Subcutaneous abdominal adipose tissue (tissue), 5 donors: ENCODE measurements at regions not wholly inside any gene's neighbourhood (a gene's known extent, or its start where the extent isn't known, plus 50 kb on each side); places are given as distances from the start of the nearest gene placed in this dataset.
"Not testable (repeated sequence)": the region's sequence is repeated elsewhere in the genome, so short reads cannot be mapped to it uniquely, and the experiment has no call there.

ENCODE experiments used
- H3K27ac ChIP-seq: one replicate; pipeline ENCODE4 v1.7.0; 2013; ENCODE audit warnings: low read depth, mild to moderate bottlenecking, inconsistent platforms, low read length, moderate library complexity
- H3K27me3 ChIP-seq, 5 donors: one replicate each; pipeline ENCODE4 v1.7.0; 2013; ENCODE audit warnings: low read length in 5 of 5, inconsistent platforms in 1 of 5; ENCODE audit not compliant: control insufficient read depth in 5 of 5, insufficient read depth in 4 of 5
- H3K36me3 ChIP-seq, 5 donors: one replicate each; pipeline ENCODE4 v1.7.0; 2013; ENCODE audit warnings: low read length in 5 of 5; ENCODE audit not compliant: control insufficient read depth in 5 of 5, insufficient read depth in 5 of 5
- H3K4me1 ChIP-seq, 5 donors: one replicate each; pipeline ENCODE4 v1.7.0; 2013; ENCODE audit warnings: low read length in 5 of 5, mild to moderate bottlenecking in 3 of 5, moderate library complexity in 1 of 5; ENCODE audit not compliant: control insufficient read depth in 5 of 5, insufficient read depth in 5 of 5
- H3K4me3 ChIP-seq, 5 donors: one replicate each; pipeline ENCODE4 v1.7.0; 2013; ENCODE audit warnings: low read length in 5 of 5, low read depth in 1 of 5
- H3K9ac ChIP-seq, 5 donors: one replicate each; pipeline ENCODE4 v1.7.0; 2013; ENCODE audit warnings: low read length in 5 of 5, mild to moderate bottlenecking in 4 of 5, moderate library complexity in 3 of 5
- H3K9me3 ChIP-seq, 5 donors: one replicate each; pipeline ENCODE4 v1.7.0; 2013; ENCODE audit warnings: low read length in 5 of 5; ENCODE audit not compliant: control insufficient read depth in 5 of 5
- donor health status: healthy.
- donor health status: healthy.
- donor health status: healthy.
- donor health status: healthy.
- donor health status: healthy.

GRCh38 chr6:1445650-1446330 is 56.4 kb downstream of the FOXF2 start:
- Histone ChIP-seq H3K4me3 (no peak overlapping the region), H3K9ac (no peak overlapping the region), H3K4me1 (no peaks in the 10 kb centered on the region), H3K27me3 (peaks cover 0 to 7% (median 0%) of the 10 kb centered on the region in 5 donors), H3K9me3 (peaks cover 0 to 9% (median 3%) of the 10 kb centered on the region in 5 donors), H3K36me3 (no peaks in the 10 kb centered on the region), H3K27ac (no peak overlapping the region)

DNA sequence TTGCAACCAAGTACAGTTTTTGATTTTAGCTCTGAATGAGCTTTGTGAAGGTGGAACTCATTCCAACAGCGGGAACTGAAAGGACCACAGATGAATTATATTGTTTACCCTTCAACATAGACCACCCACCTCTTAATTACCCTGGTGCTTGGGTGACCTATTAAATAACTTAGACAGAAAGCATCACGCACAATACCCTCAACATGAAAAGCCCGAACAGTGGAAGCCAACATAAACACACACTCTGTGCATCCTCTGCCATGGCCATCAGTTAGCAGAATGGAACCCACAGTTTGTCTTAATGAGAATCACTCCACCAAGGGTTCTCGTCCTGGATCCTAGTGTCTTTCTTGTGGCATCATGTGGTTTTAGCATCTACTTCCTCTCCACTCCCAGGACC is 60.5 kb downstream of the FOXF2 start:
- Histone ChIP-seq H3K36me3 (no peaks in the 10 kb centered on the region), H3K4me3 (no peak overlapping the region), H3K9ac (no peak overlapping the region), H3K27me3 (peaks cover 0 to 7% (median 0%) of the 10 kb centered on the region in 5 donors), H3K9me3 (peaks cover 0 to 23% (median 18%) of the 10 kb centered on the region in 5 donors), H3K4me1 (no peaks in the 10 kb centered on the region), H3K27ac (no peak overlapping the region)

DNA sequence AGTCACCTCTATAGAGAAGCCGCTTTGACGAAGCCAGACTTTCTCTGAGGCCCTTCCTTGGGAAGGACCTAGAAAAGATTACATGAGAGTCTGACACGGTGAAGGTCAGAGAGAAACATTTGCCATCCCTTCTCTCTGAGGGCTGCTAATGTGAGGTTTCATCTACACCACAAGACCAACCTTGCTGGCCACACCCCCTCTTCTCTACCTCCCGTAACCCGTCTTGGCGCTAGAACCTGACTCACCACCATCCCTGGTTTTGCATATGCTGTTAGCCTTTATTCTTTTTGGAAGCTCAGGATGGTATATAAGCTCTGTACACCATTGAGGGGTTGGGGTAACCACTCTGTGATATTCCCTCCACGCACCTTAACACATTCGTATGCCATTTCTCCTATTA is 63.6 kb downstream of the FOXF2 start:
- no peak overlapping the region for H3K27ac ChIP-seq
- peaks cover 0 to 23% (median 18%) of the 10 kb centered on the region in 5 donors for H3K9me3 ChIP-seq
- H3K4me1 ChIP-seq = no peaks in the 10 kb centered on the region

DNA sequence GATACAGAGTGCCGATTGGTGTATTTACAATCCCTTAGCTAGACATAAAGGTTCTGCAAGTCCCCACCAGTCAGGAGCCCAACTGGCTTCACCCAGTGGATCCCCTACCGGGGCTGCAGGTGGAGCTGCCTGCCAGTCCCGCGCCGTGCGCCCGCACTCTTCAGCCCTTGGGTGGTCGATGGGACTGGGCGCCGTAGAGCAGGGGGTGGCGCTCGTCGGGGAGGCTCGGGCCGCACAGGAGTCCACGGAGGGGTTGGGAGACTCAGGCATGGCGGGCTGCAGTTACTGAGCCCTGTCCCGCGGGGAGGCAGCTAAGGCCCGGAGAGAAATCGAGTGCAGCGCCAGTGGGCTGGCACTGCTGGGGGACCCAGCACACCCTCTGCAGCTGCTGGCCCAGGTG is 67.4 kb downstream of the FOXF2 start:
- not testable (repeated sequence) for H3K27me3 ChIP-seq, H3K9ac ChIP-seq, H3K36me3 ChIP-seq, H3K4me1 ChIP-seq, H3K27ac ChIP-seq, H3K9me3 ChIP-seq, H3K4me3 ChIP-seq

More for the DNA sequence above, 63.6 kb downstream of the FOXF2 start:
- H3K36me3 ChIP-seq = no peaks in the 10 kb centered on the region
- H3K9ac ChIP-seq = no peak overlapping the region
- peaks cover 0 to 7% (median 0%) of the 10 kb centered on the region in 5 donors for H3K27me3 ChIP-seq
- no peak overlapping the region for H3K4me3 ChIP-seq

DNA sequence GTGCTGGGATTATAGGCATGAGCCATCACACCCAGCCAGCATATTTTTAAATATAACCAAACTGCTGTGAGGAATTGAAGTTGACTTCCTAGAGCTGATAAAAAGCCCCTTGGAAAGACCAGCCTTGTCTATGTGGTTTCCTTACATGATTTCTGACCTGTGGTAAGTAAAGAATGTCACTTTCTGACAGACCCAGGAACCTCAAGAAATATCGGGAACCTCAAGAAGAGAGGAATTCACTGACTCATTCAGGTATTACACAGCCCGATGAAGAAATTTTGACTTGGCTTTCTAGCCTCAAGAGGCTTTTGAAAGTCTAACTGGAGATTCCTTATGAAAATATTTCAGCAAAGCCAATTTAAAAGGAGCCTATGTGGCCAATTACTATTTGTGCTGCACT is 71.8 kb downstream of the FOXF2 start:
- Histone ChIP-seq H3K4me3 (no peak overlapping the region), H3K27me3 (peaks cover 0 to 2% (median 0%) of the 10 kb centered on the region in 5 donors)

DNA sequence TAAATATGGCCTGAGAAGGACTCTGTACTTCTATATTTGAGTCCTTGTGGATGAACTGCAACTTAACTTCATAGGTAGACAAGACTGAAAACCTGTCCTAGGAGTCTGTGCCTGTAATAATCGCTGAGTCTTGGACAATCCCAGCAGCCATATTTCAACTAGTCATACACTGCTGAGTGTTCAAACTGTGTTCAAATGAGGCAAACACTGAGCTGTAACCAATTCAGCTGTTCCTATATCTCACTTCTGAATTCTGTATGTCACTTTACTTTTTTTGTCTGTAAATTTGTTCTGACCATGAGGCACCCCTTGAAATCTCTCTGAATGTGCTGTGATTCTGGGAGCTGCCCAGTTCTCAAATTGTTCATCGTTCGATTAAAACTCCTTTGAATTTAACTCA is 72.4 kb downstream of the FOXF2 start:
- H3K27ac ChIP-seq = no peak overlapping the region
- H3K9ac ChIP-seq = no peak overlapping the region
- H3K9me3 ChIP-seq = no peaks in the 10 kb centered on the region
- H3K27me3 ChIP-seq = peaks cover 0 to 2% (median 0%) of the 10 kb centered on the region in 5 donors
- no peaks in the 10 kb centered on the region for H3K36me3 ChIP-seq
- no peak overlapping the region for H3K4me3 ChIP-seq
- no peaks in the 10 kb centered on the region for H3K4me1 ChIP-seq

More for the DNA sequence above, 71.8 kb downstream of the FOXF2 start:
- no peaks in the 10 kb centered on the region for H3K9me3 ChIP-seq
- H3K4me1 ChIP-seq = no peaks in the 10 kb centered on the region
- H3K27ac ChIP-seq = no peak overlapping the region
- no peaks in the 10 kb centered on the region for H3K36me3 ChIP-seq
- H3K9ac ChIP-seq = no peak overlapping the region

GRCh38 chr6:1463275-1463674 is 73.9 kb downstream of the FOXF2 start:
- H3K27me3 ChIP-seq = peaks cover 0 to 2% (median 0%) of the 10 kb centered on the region in 5 donors
- no peaks in the 10 kb centered on the region for H3K36me3 ChIP-seq
- H3K9ac ChIP-seq = no peak overlapping the region
- no peaks in the 10 kb centered on the region for H3K9me3 ChIP-seq
- no peak overlapping the region for H3K4me3 ChIP-seq
- no peaks in the 10 kb centered on the region for H3K4me1 ChIP-seq
- no peak overlapping the region for H3K27ac ChIP-seq

GRCh38 chr6:1463751-1464426 is 74.5 kb downstream of the FOXF2 start:
- Histone ChIP-seq H3K27ac (no peak overlapping the region), H3K4me3 (no peak overlapping the region), H3K36me3 (no peaks in the 10 kb centered on the region), H3K27me3 (peaks cover 0 to 2% (median 0%) of the 10 kb centered on the region in 5 donors), H3K9ac (no peak overlapping the region), H3K9me3 (no peaks in the 10 kb centered on the region), H3K4me1 (no peaks in the 10 kb centered on the region)

DNA sequence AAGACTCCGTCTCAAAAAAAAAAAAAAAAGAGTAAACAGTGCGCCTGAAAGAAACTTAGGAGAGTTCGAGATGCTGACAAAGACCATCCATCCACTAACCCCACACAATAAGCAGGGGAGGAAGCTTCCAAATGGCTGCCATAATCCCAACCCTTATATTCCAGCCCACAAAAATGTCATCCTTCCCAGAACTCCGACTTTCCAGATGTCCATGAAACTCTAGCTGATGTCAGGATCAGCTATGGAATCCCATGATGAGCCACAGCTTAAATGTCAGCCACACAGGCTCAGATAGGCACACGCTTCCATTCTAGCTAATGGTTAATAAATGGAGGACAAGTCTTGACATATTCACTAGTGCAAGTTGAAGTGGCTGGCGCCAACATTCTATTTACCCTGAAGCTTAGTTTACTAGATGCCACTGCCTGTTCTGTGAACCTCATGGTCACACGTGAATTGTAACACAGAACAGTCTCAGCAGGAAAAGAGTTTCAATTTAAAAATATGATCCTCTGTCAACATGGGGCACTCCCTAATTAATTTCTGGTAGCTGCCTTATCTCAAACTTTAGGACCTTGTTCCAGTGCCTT is 75.5 kb downstream of the FOXF2 start:
- peaks cover 0 to 5% (median 0%) of the 10 kb centered on the region in 5 donors for H3K27me3 ChIP-seq
- H3K4me1 ChIP-seq = no peaks in the 10 kb centered on the region

DNA sequence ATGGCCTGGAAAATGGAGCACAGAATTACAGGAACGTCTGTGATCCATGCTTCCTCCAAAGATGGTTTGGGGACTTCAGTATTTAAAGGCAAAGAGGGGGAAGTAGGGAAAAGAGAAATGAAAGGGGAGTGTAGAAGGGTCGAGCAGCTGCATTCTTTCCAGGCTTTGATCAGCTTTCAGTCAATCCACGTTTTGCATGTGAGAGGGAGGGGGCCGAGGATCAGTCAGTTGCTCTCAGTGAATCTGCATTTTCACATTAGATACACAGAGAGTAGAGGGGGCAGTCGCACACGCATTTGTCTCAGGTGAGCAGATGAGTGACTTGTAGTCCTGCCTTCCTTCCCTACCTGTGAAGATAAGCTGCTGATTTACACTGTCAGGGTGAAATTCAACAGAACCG is 78.8 kb downstream of the FOXF2 start:
- H3K9ac ChIP-seq = no peak overlapping the region
- no peaks in the 10 kb centered on the region for H3K36me3 ChIP-seq
- H3K27ac ChIP-seq = no peak overlapping the region

More for the DNA sequence above, 75.5 kb downstream of the FOXF2 start:
- H3K9me3 ChIP-seq = no peaks in the 10 kb centered on the region
- no peak overlapping the region for H3K9ac ChIP-seq
- H3K27ac ChIP-seq = no peak overlapping the region
- H3K4me3 ChIP-seq = no peak overlapping the region
- no peaks in the 10 kb centered on the region for H3K36me3 ChIP-seq

More for the DNA sequence above, 78.8 kb downstream of the FOXF2 start:
- H3K27me3 ChIP-seq = peaks cover 0 to 5% (median 3%) of the 10 kb centered on the region in 5 donors
- H3K9me3 ChIP-seq = no peaks in the 10 kb centered on the region
- no peak overlapping the region for H3K4me3 ChIP-seq
- H3K4me1 ChIP-seq = no peaks in the 10 kb centered on the region
